Fibroblast of skin of back (primary cell): ENCODE measurements at regions not wholly inside any gene's neighbourhood (a gene's known extent, or its start where the extent isn't known, plus 50 kb on each side); places are given as distances from the start of the nearest gene placed in this dataset.
"Not testable (repeated sequence)": the region's sequence is repeated elsewhere in the genome, so short reads cannot be mapped to it uniquely, and the experiment has no call there.

ENCODE experiments used
- DNase-seq: peaks from one replicate; pipeline ENCODE4 v3.0.0-alpha.2; 2013

GRCh38 chrX:132302687-132303086 is 83.4 kb upstream of the RAP2C start:
- DNase-seq = not testable (repeated sequence)

GRCh38 chrX:132294776-132295495 is 75.7 kb upstream of the RAP2C start:
- no peak for DNase-seq

GRCh38 chrX:132294192-132294591 is 74.9 kb upstream of the RAP2C start:
- no peak for DNase-seq

- peak; percentile 53 for DNase-seq
Measured at GRCh38 chrX:132292793-132293192, 73.5 kb upstream of the RAP2C start.

- DNase-seq = no peak
Measured at GRCh38 chrX:132277953-132278614, 58.8 kb upstream of the RAP2C start.

GRCh38 chrX:132272826-132273225 is 53.6 kb upstream of the RAP2C start:
- DNase-seq = no peak

GRCh38 chrX:132271311-132271778 is 52.1 kb upstream of the RAP2C start:
- DNase-seq = no peak

GRCh38 chrX:132270699-132271098 is 51.5 kb upstream of the RAP2C start:
- DNase-seq = peak; percentile 36

- DNase-seq = no peak
Measured at GRCh38 chrX:132270021-132270420, 50.8 kb upstream of the RAP2C start.
